ENCODE measurements at regions not wholly inside any gene's neighbourhood (a gene's known extent, or its start where the extent isn't known, plus 50 kb on each side); places are given as distances from the start of the nearest gene placed in this dataset.

- no peak for DNase-seq
Observed at GRCh38 chr1:10848109-10848684, 51.8 kb upstream of the CASZ1 start.

- no peak for DNase-seq
Observed at GRCh38 chr1:10850026-10850425, 53.6 kb upstream of the CASZ1 start.

GRCh38 chr1:10851024-10852013 lies 54.9 kb upstream of the CASZ1 start:
- DNase-seq, result no peak

- no peak for DNase-seq
Observed at GRCh38 chr1:10852018-10852417, 55.6 kb upstream of the CASZ1 start.

- no peak for DNase-seq
Observed at GRCh38 chr1:10852486-10852885, 56.0 kb upstream of the CASZ1 start.

- no peak for DNase-seq
Observed at GRCh38 chr1:10852998-10853520, 56.6 kb upstream of the CASZ1 start.

- DNase-seq, result no peak
Observed at GRCh38 chr1:10853701-10854100, 57.3 kb upstream of the CASZ1 start.

- DNase-seq, result no peak
Observed at GRCh38 chr1:10854856-10855459, 58.5 kb upstream of the CASZ1 start.

- no peak for DNase-seq
Observed at GRCh38 chr1:10856176-10856683, 59.8 kb upstream of the CASZ1 start.

GRCh38 chr1:10856863-10857598 lies 60.6 kb upstream of the CASZ1 start:
- no peak for DNase-seq

- DNase-seq, result no peak
Observed at GRCh38 chr1:10857687-10858086, 61.2 kb upstream of the CASZ1 start.

GRCh38 chr1:10860218-10860617 lies 63.8 kb upstream of the CASZ1 start:
- DNase-seq, result no peak

- no peak for DNase-seq
Observed at GRCh38 chr1:10860682-10861081, 64.2 kb upstream of the CASZ1 start.

GRCh38 chr1:10861822-10862221 lies 65.4 kb upstream of the CASZ1 start:
- no peak for DNase-seq

GRCh38 chr1:10862743-10863335 lies 66.4 kb upstream of the CASZ1 start:
- DNase-seq, result no peak

- no peak for DNase-seq
Observed at GRCh38 chr1:10863886-10864285, 67.4 kb upstream of the CASZ1 start.

GRCh38 chr1:10864776-10865175 lies 68.3 kb upstream of the CASZ1 start:
- no peak for DNase-seq

- no peak for DNase-seq
Observed at GRCh38 chr1:10865518-10866320, 69.3 kb upstream of the CASZ1 start.

GRCh38 chr1:10866321-10867093 lies 70.1 kb upstream of the CASZ1 start:
- DNase-seq, result peak; percentile 61

- DNase-seq, result peak; percentile 61
Observed at GRCh38 chr1:10867138-10867721, 70.8 kb upstream of the CASZ1 start.
